Ishikawa (cell line): ENCODE measurements at regions not wholly inside any gene's neighbourhood (a gene's known extent, or its start where the extent isn't known, plus 50 kb on each side); places are given as distances from the start of the nearest gene placed in this dataset.

Source experiments
- CEBPB ChIP-seq: IDR thresholded peaks from 2 replicates; pipeline ENCODE4 v1.6.1; 2012
- CREB1 ChIP-seq: IDR thresholded peaks from 2 replicates; pipeline ENCODE4 v1.6.1; 2012; ENCODE audit warnings: low read depth
- EGR1 ChIP-seq: IDR thresholded peaks from 2 replicates; pipeline ENCODE4 v1.6.1; 2012
- EP300 ChIP-seq: IDR thresholded peaks from 2 replicates; pipeline ENCODE4 v1.6.1; 2012; ENCODE audit warnings: borderline replicate concordance
- MAX ChIP-seq: IDR thresholded peaks from 2 replicates; pipeline ENCODE4 v1.6.1; 2012
- REST ChIP-seq: IDR thresholded peaks from 2 replicates; pipeline ENCODE4 v1.6.1; 2012; ENCODE audit warnings: low read depth, mild to moderate bottlenecking
- TAF1 ChIP-seq: IDR thresholded peaks from 2 replicates; pipeline ENCODE4 v1.6.1; 2012; ENCODE audit warnings: low read depth, mild to moderate bottlenecking
- TCF12 ChIP-seq: IDR thresholded peaks from 2 replicates; pipeline ENCODE4 v1.6.1; 2012; ENCODE audit warnings: low read depth
- USF1 ChIP-seq: IDR thresholded peaks from 2 replicates; pipeline ENCODE4 v1.6.1; 2012

GRCh38 chr1:182301026-182301436 lies 90.6 kb downstream of the GLUL start:
- TF ChIP-seq CREB1 (no peak), MAX (no peak), EP300 (no peak), REST (no peak), CEBPB (no peak), TAF1 (no peak), TCF12 (no peak), USF1 (no peak), EGR1 (no peak)
